Mucosa of descending colon (tissue), 3 donors: ENCODE measurements at regions not wholly inside any gene's neighbourhood (a gene's known extent, or its start where the extent isn't known, plus 50 kb on each side); places are given as distances from the start of the nearest gene placed in this dataset.

Source experiments
- ATAC-seq: fragments of 200-7000 bp; cut with Tn5 transposase; one replicate; pipeline ENCODE4 v1.9.1; 2020; ENCODE audit warnings: mild to moderate bottlenecking, moderate library complexity
- DNase-seq, 3 donors: peaks; one replicate each; pipeline ENCODE4 v3.0.0-alpha.2; 2020
- H3K36me3 ChIP-seq: fragments of 200-600 bp; one replicate; pipeline ENCODE4 v1.8.0; 2021; ENCODE audit warnings: low read depth, mild to moderate bottlenecking
- H3K4me1 ChIP-seq: fragments of 200-600 bp; one replicate; pipeline ENCODE4 v1.8.0; 2021; ENCODE audit warnings: low read depth, mild to moderate bottlenecking
- H3K4me3 ChIP-seq: fragments of 200-600 bp; one replicate; pipeline ENCODE4 v1.8.0; 2021; ENCODE audit warnings: mild to moderate bottlenecking
- H3K9me3 ChIP-seq: fragments of 200-600 bp; one replicate; pipeline ENCODE4 v1.8.0; 2021; ENCODE audit warnings: mild to moderate bottlenecking
- intact Hi-C, 2 donors: fragments of 100-400 bp; cut with DNase I in 1 of 2; cut with micrococcal nuclease in 1 of 2; formaldehyde crosslinking; loops; one replicate each; pipeline versions ENCODE4 v1.11.0 to v1.11.1; 2022; cut with DNase I, micrococcal nuclease
- TF ChIP-seq, protein P1 (sequence below): fragments of 200-600 bp; IDR thresholded peaks from one replicate; pipeline ENCODE4 v1.8.0; 2022; ENCODE audit warnings: antibody characterized with exemption, mild to moderate bottlenecking
- donor health status: DM: no; HTN: no; CAD: no; lungs with moderate emphysema.
- donor health status: DM: no; HTN: no; CAD: no.
- donor health status: DM: no; HTN: yes; CAD: no.

- ATAC-seq, result no peak
- TF ChIP-seq, protein P1, sequence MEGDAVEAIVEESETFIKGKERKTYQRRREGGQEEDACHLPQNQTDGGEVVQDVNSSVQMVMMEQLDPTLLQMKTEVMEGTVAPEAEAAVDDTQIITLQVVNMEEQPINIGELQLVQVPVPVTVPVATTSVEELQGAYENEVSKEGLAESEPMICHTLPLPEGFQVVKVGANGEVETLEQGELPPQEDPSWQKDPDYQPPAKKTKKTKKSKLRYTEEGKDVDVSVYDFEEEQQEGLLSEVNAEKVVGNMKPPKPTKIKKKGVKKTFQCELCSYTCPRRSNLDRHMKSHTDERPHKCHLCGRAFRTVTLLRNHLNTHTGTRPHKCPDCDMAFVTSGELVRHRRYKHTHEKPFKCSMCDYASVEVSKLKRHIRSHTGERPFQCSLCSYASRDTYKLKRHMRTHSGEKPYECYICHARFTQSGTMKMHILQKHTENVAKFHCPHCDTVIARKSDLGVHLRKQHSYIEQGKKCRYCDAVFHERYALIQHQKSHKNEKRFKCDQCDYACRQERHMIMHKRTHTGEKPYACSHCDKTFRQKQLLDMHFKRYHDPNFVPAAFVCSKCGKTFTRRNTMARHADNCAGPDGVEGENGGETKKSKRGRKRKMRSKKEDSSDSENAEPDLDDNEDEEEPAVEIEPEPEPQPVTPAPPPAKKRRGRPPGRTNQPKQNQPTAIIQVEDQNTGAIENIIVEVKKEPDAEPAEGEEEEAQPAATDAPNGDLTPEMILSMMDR, result no peak
- intact Hi-C loops, result no loop called here
- H3K36me3 ChIP-seq, result no peaks in the 10 kb centered on the region
- no peak overlapping the region for H3K4me3 ChIP-seq
- DNase-seq, result no peak
- peaks cover 3% of the 10 kb centered on the region for H3K4me1 ChIP-seq
- no peaks in the 10 kb centered on the region for H3K9me3 ChIP-seq
Observed at GRCh38 chr2:18454692-18455235, 105.7 kb downstream of the RDH14 start.

GRCh38 chr2:18446715-18447114 is 113.7 kb downstream of the RDH14 start:
- no peak overlapping the region for H3K4me3 ChIP-seq
- TF ChIP-seq, protein P1, result no peak
- H3K4me1 ChIP-seq, result no peaks in the 10 kb centered on the region
- intact Hi-C loops, result no loop called here
- DNase-seq (no peak), ATAC-seq (no peak)
- no peaks in the 10 kb centered on the region for H3K36me3 ChIP-seq
- no peaks in the 10 kb centered on the region for H3K9me3 ChIP-seq

- ATAC-seq (peak; percentile 21), DNase-seq (no peak)
- H3K4me3 ChIP-seq, result no peak overlapping the region
- intact Hi-C loops, result no loop called here
- no peaks in the 10 kb centered on the region for H3K9me3 ChIP-seq
- H3K4me1 ChIP-seq, result no peaks in the 10 kb centered on the region
- no peaks in the 10 kb centered on the region for H3K36me3 ChIP-seq
- TF ChIP-seq, protein P1, result no peak
Observed at GRCh38 chr2:18445433-18446320, 114.8 kb downstream of the RDH14 start.

DNA sequence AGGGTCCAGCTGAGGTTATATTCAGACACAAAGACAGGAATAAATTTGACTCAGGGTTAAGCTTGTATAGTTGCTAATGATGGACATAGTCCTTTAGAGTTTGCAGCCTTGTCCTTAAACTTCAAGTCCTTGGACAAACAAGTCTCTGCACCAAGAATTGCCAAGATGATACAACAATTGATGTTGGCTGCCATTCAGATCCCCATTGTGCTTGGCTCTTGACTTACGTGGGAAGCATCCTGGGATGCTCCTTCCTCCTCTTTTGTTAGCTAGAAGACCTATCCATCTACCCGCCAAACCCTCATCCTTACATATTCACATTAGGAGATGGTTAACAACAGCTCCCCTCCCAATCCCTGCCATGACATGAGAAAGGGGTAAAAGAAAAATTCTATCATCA is 115.6 kb downstream of the RDH14 start:
- Histone ChIP-seq H3K36me3 (no peaks in the 10 kb centered on the region), H3K4me3 (no peak overlapping the region), H3K9me3 (no peaks in the 10 kb centered on the region), H3K4me1 (no peaks in the 10 kb centered on the region)
- DNase-seq, result no peak
- intact Hi-C loops, result no loop called here
- ATAC-seq, result no peak
- TF ChIP-seq, protein P1, result no peak

GRCh38 chr2:18441583-18441982 is 118.9 kb downstream of the RDH14 start:
- intact Hi-C loops, result no loop called here
- no peak for ATAC-seq
- H3K36me3 ChIP-seq, result no peaks in the 10 kb centered on the region
- DNase-seq, result no peak
- no peaks in the 10 kb centered on the region for H3K9me3 ChIP-seq
- no peak overlapping the region for H3K4me3 ChIP-seq
- no peaks in the 10 kb centered on the region for H3K4me1 ChIP-seq
- TF ChIP-seq, protein P1, result no peak
